HL-60 (cell line): ENCODE measurements at regions not wholly inside any gene's neighbourhood (a gene's known extent, or its start where the extent isn't known, plus 50 kb on each side); places are given as distances from the start of the nearest gene placed in this dataset.

Source experiments
- DNase-seq, 2 experiments: peaks; one replicate each; pipeline ENCODE4 v3.0.0-alpha.2; 2010 to 2020; ENCODE audit warnings: low read depth in 1 of 2, low spot score in 1 of 2
- H3K27ac ChIP-seq: fragments of 250-450 bp; sonication (Bioruptor Pico); replicated peaks from 2 replicates; pipeline ENCODE4 v1.5.1; 2020; ENCODE audit warnings: mild to moderate bottlenecking, moderate library complexity
- H3K27me3 ChIP-seq: fragments of 250-450 bp; sonication (Bioruptor Pico); 2 replicates; pipeline ENCODE4 v1.5.1; 2021; ENCODE audit warnings: mild to moderate bottlenecking, moderate library complexity; ENCODE audit not compliant: insufficient read depth, poor library complexity, severe bottlenecking
- H3K4me3 ChIP-seq: replicated peaks from 2 replicates; pipeline ENCODE4 v1.5.1; 2011; ENCODE audit warnings: mild to moderate bottlenecking, control low read depth, low read length; ENCODE audit not compliant: insufficient read depth
- CTCF ChIP-seq: IDR thresholded peaks from one replicate; pipeline ENCODE4 v1.5.1; 2011; ENCODE audit warnings: low read length, control low read depth, inconsistent platforms; ENCODE audit not compliant: insufficient read depth
- GABPA ChIP-seq: IDR thresholded peaks from 2 replicates; pipeline ENCODE4 v1.6.1; 2012; ENCODE audit warnings: low read depth
- POLR2AphosphoS5 ChIP-seq: IDR thresholded peaks from 2 replicates; pipeline ENCODE4 v1.6.1; 2012; ENCODE audit warnings: low read depth
- SPI1 ChIP-seq: IDR thresholded peaks from 2 replicates; pipeline ENCODE4 v1.6.1; 2012; ENCODE audit warnings: low read depth, mild to moderate bottlenecking, borderline replicate concordance
- TF ChIP-seq, protein P1 (sequence below): IDR thresholded peaks from 2 replicates; pipeline ENCODE4 v1.6.1; 2012; ENCODE audit warnings: low read depth; ENCODE audit not compliant: insufficient replicate concordance

DNA sequence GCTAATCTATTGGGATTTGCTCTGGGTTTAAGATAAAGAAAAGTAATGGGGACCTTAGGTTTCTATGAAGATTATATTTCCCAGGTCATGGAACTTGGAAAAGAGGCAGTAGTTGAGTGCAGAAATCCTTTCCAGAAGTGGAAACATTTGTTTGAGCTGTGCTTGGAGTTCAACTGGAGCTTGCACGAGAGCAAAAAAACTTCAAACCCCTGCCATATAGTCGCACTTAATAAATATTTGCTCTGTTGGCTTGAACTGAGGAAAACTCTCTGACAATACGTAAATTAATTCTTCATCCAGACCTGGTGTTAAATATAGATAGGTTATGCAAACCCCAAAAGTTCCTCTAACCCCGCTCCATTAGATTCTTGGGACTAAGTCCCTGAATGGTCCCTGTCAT, 52.8 kb upstream of the COL24A1 start:
- TF ChIP-seq GABPA, result no peak
- H3K27me3 ChIP-seq, result no peaks in the 10 kb centered on the region
- no peak overlapping the region for H3K4me3 ChIP-seq
- DNase-seq, result no peak
- no peak overlapping the region for H3K27ac ChIP-seq

- no peak for TF ChIP-seq GABPA
- TF ChIP-seq SPI1, result no peak
- TF ChIP-seq POLR2AphosphoS5, result no peak
- TF ChIP-seq, protein P1, sequence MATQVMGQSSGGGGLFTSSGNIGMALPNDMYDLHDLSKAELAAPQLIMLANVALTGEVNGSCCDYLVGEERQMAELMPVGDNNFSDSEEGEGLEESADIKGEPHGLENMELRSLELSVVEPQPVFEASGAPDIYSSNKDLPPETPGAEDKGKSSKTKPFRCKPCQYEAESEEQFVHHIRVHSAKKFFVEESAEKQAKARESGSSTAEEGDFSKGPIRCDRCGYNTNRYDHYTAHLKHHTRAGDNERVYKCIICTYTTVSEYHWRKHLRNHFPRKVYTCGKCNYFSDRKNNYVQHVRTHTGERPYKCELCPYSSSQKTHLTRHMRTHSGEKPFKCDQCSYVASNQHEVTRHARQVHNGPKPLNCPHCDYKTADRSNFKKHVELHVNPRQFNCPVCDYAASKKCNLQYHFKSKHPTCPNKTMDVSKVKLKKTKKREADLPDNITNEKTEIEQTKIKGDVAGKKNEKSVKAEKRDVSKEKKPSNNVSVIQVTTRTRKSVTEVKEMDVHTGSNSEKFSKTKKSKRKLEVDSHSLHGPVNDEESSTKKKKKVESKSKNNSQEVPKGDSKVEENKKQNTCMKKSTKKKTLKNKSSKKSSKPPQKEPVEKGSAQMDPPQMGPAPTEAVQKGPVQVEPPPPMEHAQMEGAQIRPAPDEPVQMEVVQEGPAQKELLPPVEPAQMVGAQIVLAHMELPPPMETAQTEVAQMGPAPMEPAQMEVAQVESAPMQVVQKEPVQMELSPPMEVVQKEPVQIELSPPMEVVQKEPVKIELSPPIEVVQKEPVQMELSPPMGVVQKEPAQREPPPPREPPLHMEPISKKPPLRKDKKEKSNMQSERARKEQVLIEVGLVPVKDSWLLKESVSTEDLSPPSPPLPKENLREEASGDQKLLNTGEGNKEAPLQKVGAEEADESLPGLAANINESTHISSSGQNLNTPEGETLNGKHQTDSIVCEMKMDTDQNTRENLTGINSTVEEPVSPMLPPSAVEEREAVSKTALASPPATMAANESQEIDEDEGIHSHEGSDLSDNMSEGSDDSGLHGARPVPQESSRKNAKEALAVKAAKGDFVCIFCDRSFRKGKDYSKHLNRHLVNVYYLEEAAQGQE, result no peak
- no peak for TF ChIP-seq CTCF
- no peak for DNase-seq
- H3K27me3 ChIP-seq, result no peaks in the 10 kb centered on the region
- no peak overlapping the region for H3K4me3 ChIP-seq
- no peak overlapping the region for H3K27ac ChIP-seq
Measured at GRCh38 chr1:86207323-86207722, 50.8 kb upstream of the COL24A1 start.
